ENCODE measurements at regions not wholly inside any gene's neighbourhood (a gene's known extent, or its start where the extent isn't known, plus 50 kb on each side); places are given as distances from the start of the nearest gene placed in this dataset.

DNA sequence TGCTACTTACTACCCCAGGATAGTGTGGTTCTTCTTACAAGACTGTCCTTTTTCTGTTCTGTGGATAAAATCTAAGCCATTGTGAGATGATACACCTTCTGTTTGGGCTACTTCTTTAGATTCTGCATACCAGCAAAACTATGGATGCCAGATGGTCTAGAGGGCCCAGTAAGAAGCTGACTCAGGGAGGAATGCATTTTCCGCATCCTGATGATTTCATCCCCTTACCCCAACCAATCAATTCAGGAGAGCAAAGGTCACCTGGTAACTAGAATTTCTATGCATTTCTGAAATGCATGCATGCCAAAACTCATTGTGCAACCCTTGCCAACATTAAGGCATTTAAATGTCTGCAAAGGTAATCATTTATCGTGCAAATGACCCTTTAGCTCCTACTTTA is 285.7 kb upstream of the ZP4 start:
- Histone ChIP-seq H3K27me3 (no peaks in the 10 kb centered on the region), H3K27ac (no peak overlapping the region), H3K36me3 (no peaks in the 10 kb centered on the region), H3K9me3 (no peaks in the 10 kb centered on the region), H3K4me1 (no peaks in the 10 kb centered on the region), H3K4me3 (no peak overlapping the region)
- no peak for DNase-seq
- no peak for TF ChIP-seq POLR2A (IDR thresholded peaks at IDR 0.05)
- TF ChIP-seq, protein P1, sequence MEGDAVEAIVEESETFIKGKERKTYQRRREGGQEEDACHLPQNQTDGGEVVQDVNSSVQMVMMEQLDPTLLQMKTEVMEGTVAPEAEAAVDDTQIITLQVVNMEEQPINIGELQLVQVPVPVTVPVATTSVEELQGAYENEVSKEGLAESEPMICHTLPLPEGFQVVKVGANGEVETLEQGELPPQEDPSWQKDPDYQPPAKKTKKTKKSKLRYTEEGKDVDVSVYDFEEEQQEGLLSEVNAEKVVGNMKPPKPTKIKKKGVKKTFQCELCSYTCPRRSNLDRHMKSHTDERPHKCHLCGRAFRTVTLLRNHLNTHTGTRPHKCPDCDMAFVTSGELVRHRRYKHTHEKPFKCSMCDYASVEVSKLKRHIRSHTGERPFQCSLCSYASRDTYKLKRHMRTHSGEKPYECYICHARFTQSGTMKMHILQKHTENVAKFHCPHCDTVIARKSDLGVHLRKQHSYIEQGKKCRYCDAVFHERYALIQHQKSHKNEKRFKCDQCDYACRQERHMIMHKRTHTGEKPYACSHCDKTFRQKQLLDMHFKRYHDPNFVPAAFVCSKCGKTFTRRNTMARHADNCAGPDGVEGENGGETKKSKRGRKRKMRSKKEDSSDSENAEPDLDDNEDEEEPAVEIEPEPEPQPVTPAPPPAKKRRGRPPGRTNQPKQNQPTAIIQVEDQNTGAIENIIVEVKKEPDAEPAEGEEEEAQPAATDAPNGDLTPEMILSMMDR (IDR thresholded peaks at IDR 0.05): no peak

DNA sequence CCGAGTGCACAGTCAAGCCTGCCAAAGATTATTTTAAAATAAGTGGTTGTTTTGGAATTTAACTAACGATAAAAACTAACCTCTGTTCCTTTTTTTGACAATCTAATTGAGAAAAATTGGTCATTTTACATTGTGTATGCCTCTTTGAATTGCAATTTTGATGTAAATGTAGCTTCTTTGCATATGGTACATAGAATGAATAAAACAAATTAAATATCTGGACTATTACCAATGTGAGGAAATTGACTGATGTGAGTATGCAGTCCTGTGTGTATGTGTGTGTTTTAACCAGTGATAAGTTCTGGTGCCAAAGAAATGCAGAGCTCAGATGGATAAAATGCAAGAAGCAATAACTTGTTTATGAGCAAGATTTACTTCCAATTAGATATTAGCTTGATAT is 281.3 kb upstream of the ZP4 start:
- no peaks in the 10 kb centered on the region for H3K27me3 ChIP-seq
- H3K36me3 ChIP-seq: no peaks in the 10 kb centered on the region
- TF ChIP-seq, protein P1 (IDR thresholded peaks at IDR 0.05): no peak
- H3K4me3 ChIP-seq: no peak overlapping the region
- H3K27ac ChIP-seq: no peak overlapping the region
- H3K9me3 ChIP-seq: no peaks in the 10 kb centered on the region
- DNase-seq: no peak
- no peaks in the 10 kb centered on the region for H3K4me1 ChIP-seq

DNA sequence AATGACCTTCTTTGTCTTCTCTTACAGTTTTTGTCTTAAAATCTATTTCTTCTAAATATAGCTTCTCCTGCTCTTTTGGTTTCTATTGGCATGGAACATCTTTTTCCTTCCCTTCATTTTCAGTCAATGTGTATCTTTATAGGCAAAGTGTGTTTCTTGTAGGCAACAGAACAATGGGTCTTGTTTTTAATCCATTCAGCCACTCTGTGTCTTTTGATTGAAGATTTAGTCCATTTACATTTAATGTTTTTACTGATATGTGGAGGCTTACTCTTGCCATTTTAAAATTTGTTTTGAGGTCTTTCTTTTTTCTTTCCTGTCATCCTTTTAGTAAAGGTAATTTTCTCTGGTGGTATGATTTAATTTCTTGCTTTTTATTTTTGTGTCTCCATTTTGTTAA is 271.2 kb upstream of the ZP4 start:
- Histone ChIP-seq H3K27me3 (no peaks in the 10 kb centered on the region), H3K9me3 (peaks cover 0 to 3% (median 0%) of the 10 kb centered on the region in 4 donors), H3K27ac (no peak overlapping the region), H3K36me3 (no peaks in the 10 kb centered on the region), H3K4me3 (no peak overlapping the region), H3K4me1 (no peaks in the 10 kb centered on the region)
- TF ChIP-seq, protein P1 (IDR thresholded peaks at IDR 0.05): no peak
- no peak for TF ChIP-seq POLR2A (IDR thresholded peaks at IDR 0.05)
- DNase-seq: no peak

DNA sequence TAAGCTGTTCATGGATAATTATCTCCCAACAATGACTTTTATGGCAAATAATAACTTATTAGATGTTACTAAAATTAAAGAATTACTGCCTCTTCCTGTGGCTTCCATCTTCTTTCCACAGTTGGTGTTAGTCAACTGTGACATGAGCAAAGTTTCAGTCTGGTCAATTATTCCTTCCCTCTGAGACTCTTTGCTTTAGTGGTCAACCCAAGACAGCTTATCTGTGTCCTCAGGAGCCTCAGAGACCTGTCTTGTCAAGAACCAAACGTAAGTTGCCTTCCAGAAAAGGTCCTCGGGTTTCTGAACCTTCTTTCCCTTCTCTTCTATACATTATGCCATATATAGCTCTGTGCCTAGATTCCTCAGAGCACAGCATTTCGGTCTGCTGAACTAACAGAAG is 263.2 kb upstream of the ZP4 start:
- no peak for DNase-seq
- Histone ChIP-seq H3K4me1 (no peaks in the 10 kb centered on the region), H3K36me3 (no peaks in the 10 kb centered on the region), H3K27me3 (no peaks in the 10 kb centered on the region), H3K27ac (no peak overlapping the region), H3K9me3 (no peaks in the 10 kb centered on the region), H3K4me3 (no peak overlapping the region)
- TF ChIP-seq, protein P1 (IDR thresholded peaks at IDR 0.05): no peak
- no peak for TF ChIP-seq POLR2A (IDR thresholded peaks at IDR 0.05)

DNA sequence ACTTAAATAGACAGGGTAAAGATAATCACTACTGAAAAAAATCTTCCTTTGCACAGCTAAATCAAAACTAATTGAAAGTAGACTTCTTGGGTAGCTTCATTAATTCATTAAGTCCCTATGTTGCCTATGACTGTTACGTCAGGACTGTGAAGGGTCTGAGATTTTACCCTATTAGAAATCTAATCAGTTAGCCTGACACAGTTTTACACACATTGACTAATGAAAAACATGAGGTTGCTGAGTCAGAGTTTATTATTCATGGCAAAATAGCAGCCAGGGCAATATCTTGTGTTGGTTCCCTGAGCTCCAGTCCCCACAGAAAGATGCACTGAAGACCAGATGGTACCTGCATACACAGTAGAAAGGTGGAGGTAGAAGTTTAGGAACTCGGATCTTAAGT is 262.5 kb upstream of the ZP4 start:
- Histone ChIP-seq H3K4me1 (no peaks in the 10 kb centered on the region), H3K27me3 (no peaks in the 10 kb centered on the region), H3K4me3 (no peak overlapping the region), H3K9me3 (no peaks in the 10 kb centered on the region), H3K27ac (no peak overlapping the region), H3K36me3 (no peaks in the 10 kb centered on the region)
- no peak for DNase-seq
- TF ChIP-seq, protein P1 (IDR thresholded peaks at IDR 0.05): no peak
- TF ChIP-seq POLR2A (IDR thresholded peaks at IDR 0.05): no peak

DNA sequence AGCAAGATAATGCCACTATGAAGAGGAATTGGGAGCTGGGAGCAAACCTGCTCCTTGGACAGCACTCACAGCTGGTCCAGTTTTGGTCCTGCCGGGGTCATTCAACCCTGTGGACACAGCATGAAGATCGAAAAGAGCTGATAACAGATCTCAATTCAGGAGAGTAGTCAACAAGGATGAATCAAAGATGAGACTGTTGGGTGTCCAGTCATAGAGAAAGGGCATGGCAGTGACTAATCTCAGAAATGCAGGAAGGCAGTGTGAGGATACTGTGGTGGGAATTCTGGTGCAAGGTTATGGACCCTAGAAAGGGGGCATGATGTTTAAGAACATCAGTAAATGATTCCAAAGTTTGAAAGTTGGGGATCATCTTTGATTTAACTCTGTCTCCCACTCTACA is 261.4 kb upstream of the ZP4 start:
- no peaks in the 10 kb centered on the region for H3K36me3 ChIP-seq
- no peak overlapping the region for H3K27ac ChIP-seq
- DNase-seq: no peak
- H3K4me3 ChIP-seq: no peak overlapping the region
- no peaks in the 10 kb centered on the region for H3K9me3 ChIP-seq
- TF ChIP-seq, protein P1 (IDR thresholded peaks at IDR 0.05): no peak
- no peak for TF ChIP-seq POLR2A (IDR thresholded peaks at IDR 0.05)
- H3K4me1 ChIP-seq: no peaks in the 10 kb centered on the region
- no peaks in the 10 kb centered on the region for H3K27me3 ChIP-seq
